ENCODE measurements at regions not wholly inside any gene's neighbourhood (a gene's known extent, or its start where the extent isn't known, plus 50 kb on each side); places are given as distances from the start of the nearest gene placed in this dataset.
"Not testable (repeated sequence)": the region's sequence is repeated elsewhere in the genome, so short reads cannot be mapped to it uniquely, and the experiment has no call there.

- DNase-seq: not testable (repeated sequence)
Observed at GRCh38 chr6:71007298-71007697, 50.4 kb upstream of the B3GAT2 start.

- no peak for DNase-seq
Observed at GRCh38 chr6:71011871-71012371, 55.1 kb upstream of the B3GAT2 start.

GRCh38 chr6:71012866-71013469 lies 56.1 kb upstream of the B3GAT2 start:
- DNase-seq: peak; percentile 17 to 45

DNA sequence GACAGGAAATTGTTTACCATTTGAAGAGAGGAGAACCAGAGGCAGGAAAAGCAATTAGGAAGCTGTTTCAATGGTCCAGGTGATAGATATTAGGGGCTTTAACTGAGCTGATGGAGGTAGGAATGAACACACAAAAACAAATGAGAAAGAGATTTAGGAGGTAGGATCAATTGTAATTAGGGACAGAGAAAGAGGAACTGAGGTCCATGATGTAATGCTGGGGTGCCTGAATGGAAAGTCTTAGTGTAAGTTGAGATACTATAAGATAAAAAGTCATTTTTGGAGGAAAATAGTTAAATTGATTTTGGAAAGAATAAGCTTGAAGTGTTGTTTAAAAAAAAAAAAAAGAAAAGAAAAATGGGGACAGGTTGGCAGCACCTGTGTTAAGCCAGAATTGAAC lies 58.5 kb upstream of the B3GAT2 start:
- DNase-seq: no peak

DNA sequence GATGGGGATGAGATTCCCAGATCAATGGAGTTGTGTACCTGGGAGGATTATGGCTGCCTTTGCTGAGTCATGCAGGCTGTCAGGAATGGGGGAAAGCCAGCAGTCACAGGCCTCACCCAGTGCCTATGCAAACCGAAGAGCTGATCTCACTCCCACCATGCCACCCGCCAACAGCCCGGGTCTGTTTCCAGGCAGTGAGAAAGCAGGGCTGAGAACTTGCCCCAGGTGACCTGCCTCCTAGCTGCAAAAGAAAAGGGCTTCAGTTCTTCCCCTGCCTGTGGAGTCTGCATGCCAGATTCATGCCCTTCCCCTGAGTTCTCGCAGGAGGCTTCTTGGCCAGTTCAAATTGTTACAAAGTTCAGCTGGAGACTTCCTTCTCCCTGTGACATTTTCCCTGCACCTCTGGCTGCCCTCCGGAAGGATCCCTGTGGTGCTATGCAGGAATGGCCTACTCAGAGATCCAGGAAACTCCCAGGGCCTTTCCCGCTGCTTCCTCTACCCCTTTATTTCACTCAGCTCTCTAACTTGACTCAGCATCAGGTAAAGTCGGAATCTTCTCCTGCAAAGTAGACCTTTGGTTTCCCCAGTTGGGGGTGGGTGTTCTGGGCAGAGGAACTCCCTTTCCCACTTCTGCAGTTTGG lies 71.5 kb upstream of the B3GAT2 start:
- peak in 1 of 2 experiments; percentile 14 for DNase-seq

GRCh38 chr6:71028877-71029252 lies 72.0 kb upstream of the B3GAT2 start:
- no peak for DNase-seq

DNA sequence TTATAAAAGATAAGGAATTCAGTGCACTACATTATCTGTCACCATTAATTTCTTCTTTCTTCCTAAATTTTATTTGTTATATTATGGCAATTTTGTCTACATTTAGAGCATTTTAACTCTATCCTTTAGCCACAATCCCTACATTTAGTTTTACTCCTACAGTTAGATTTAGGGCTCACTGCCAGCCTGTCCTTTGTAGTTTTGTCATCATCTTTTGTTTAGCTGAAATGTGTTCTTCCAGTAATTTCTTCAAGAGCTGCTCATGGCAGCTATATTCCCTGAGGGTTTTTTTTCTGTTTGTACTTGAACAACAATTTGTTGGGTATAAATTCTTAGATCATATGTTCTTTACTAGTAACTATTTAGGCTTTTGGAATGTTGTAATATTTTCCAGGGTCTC lies 72.7 kb upstream of the B3GAT2 start:
- no peak for DNase-seq

DNA sequence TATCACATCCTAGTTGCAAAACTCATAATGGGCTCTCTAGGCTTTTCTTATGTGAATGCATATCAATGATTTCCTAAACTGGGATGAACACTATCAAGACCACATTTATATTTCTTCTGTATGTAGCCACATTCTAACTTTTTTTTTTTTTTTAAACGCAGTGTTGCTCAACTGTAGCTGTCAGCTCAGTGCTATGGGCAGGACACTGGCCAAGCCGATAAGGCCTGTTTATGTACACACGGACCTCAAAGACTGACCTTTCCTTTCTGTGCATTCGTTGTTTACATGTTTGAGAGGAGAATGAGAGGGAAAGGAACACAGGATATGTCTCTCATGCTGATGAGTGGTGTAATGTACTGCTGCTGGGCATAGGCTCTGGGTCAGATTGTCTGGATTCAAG lies 75.1 kb upstream of the B3GAT2 start:
- DNase-seq: no peak

DNA sequence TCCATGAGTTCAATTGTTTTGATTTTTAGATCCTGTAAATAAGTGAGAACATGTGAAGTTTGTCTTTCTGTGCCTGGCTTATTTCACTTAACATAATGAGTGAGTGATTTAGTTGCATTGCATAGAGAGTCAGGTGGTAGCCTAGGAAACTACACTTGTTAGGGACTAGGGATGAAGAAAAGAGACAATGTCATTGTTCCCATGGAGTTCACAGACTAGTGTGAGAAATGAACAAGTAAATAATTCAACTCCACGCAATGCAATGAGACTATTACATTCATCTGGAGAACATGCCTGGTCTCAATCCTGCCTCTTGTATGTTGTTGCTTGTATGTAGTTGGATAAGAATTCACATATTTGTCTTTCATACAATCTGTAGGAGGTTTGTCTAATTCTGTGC lies 76.3 kb upstream of the B3GAT2 start:
- DNase-seq: no peak

GRCh38 chr6:71033890-71034289 lies 77.0 kb upstream of the B3GAT2 start:
- DNase-seq: no peak

GRCh38 chr6:71034563-71035345 lies 77.9 kb upstream of the B3GAT2 start:
- DNase-seq: peak in 1 of 2 experiments; percentile 12

GRCh38 chr6:71035871-71036270 lies 79.0 kb upstream of the B3GAT2 start:
- no peak for DNase-seq

DNA sequence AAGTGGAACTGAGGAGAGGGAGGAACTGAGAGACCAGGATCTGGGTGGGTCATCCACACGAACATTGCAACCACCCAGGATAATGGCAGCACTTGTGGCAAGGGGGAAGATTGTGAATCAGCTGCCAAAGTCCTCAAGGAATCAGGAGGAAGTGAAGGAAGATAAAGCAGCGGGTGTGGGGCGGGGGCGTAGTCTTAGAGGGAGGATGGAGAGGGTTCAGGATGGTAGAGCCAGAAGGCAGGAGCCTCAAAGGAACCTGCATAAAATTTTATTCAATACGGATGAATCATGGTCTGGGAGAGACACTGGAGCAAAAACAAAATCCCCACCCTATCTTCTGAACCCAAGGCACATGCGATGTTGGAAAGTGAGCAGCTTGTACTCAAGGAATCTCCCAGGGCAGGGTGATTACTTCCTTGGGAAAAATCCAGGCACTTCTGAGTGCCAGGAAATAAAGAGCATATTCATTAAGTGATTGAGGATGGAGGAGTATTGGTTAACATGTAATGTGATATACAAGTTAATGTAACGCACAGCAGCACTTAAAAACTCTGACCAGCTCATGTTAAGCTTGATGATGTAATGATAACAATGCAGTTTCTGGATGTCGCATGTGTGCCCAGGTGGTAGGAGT lies 82.0 kb upstream of the B3GAT2 start:
- no peak for DNase-seq

GRCh38 chr6:71040043-71040442 lies 83.2 kb upstream of the B3GAT2 start:
- DNase-seq: no peak

DNA sequence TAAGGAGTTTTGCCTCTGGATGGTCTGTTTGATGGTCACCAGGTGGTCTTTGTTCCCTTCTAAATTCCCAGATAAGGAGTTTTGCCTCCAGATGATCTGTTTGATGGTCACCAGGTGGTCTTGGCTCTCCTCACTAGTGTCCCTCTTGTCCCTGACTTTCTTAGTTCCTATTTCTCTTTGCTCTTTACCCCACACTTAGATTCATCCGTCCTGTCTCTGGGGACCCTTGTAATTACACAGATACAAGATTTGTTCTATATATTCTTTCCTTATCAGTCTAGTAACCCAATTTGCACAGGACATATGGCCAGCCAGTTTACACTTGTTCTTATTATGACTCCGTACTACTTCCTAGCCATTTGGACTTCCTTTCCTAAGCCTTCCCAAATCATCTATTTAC lies 84.0 kb upstream of the B3GAT2 start:
- no peak for DNase-seq

DNA sequence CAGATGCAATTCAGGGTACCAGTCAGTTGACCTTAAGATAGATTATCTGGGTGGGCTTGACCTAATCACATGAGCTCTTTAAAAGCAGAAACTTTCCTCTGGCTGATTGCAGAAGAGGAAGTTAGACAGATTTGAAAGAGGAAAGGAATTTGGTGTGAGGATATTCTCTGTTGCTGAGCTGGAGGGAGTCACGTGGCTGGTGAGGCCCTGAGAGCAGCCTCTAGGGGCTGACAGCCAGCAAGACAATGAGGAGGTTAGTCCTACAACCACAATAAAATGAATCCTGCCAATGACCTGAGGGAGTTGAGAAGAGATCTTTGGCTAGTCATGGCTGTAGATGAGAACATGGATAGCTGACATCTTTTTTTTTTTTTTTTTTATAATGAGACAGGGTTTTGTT lies 87.0 kb upstream of the B3GAT2 start:
- DNase-seq: no peak

- no peak for DNase-seq
Observed at GRCh38 chr6:71044753-71045152, 87.9 kb upstream of the B3GAT2 start.

- DNase-seq: no peak
Observed at GRCh38 chr6:71045296-71045695, 88.4 kb upstream of the B3GAT2 start.

- no peak for DNase-seq
Observed at GRCh38 chr6:71047417-71047816, 90.6 kb upstream of the B3GAT2 start.

GRCh38 chr6:71048320-71049164 lies 91.7 kb upstream of the B3GAT2 start:
- no peak for DNase-seq

DNA sequence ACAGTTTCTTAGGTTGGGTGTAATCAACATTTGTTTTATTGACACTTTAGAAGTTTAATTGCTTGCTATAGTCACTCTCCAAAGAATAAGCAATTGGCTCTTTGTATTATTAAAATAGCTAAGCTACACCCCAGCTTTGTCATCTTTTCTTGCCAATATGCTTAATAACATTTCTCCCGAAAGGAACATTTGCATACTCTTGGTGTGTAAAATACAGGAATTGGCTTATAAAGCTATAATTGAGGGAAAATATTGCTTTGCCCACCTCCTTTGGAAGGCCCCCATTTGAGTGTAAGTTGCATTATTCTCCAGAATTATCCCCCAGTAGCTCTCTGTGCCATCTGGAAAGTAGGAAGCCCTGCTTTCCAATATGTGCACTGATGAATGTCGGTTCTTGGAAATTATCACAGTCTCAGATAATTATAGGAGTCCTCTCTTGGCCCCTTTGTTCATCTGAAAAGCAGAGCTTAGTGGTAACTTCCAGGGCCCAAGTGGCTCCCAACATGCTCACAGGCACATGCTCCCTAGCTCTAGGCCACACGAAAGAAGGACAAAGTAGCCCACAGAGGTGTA lies 92.4 kb upstream of the B3GAT2 start:
- no peak for DNase-seq

DNA sequence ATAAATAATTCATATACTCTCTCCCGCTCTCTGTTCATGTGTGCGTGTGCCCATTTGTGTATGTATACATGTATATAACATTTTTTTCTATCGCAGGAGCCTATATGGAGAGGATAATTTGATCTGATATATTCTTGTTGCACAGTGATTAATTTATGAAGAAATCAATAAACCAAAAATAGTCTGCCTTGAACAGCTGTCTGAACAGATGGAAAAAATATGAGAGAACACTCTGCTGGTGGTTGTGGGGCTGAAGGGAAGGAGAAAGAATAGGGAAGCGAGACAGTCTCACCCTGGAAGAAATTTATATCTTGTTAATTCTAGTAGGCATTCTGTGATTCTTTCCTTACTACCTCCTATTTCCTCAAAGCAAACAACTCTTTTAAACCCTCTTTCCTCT lies 96.6 kb upstream of the B3GAT2 start:
- no peak for DNase-seq

Data from SHP77 (cell line).